ENCODE measurements at regions not wholly inside any gene's neighbourhood (a gene's known extent, or its start where the extent isn't known, plus 50 kb on each side); places are given as distances from the start of the nearest gene placed in this dataset.

- Histone ChIP-seq H2AFZ (ENCODE audit: low read depth, low read length) (no peak overlapping the region), H3K9me2 (ENCODE audit: insufficient read depth, low read length) (no peaks in the 10 kb centered on the region), H3K27me3 (ENCODE audit: insufficient read depth, low read depth, low read length) (no peaks in the 10 kb centered on the region), H3K79me2 (replicated peaks; ENCODE audit: insufficient read depth, low read length) (no peaks in the 10 kb centered on the region), H3K4me3 (ENCODE audit: low read length) (no peak overlapping the region), H3K9ac (ENCODE audit: low read length) (no peak overlapping the region), H3K4me2 (ENCODE audit: low read length) (no peak overlapping the region), H3K27ac (ENCODE audit: low read length) (no peak overlapping the region), H3K9me3 (ENCODE audit: low read length) (no peaks in the 10 kb centered on the region), H4K20me1 (ENCODE audit: insufficient read depth) (no peaks in the 10 kb centered on the region), H3F3A (ENCODE audit: insufficient read depth, low read length, poor library complexity, severe bottlenecking) (no peaks in the 10 kb centered on the region), H3K36me3 (ENCODE audit: insufficient read depth, low read length) (no peaks in the 10 kb centered on the region)
- TF ChIP-seq CTCF (IDR thresholded peaks at IDR 0.05; ENCODE audit: poor library complexity, severe bottlenecking) (peak; percentile 26), SMC3 (conservative IDR thresholded peaks at IDR 0.05; ENCODE audit: poor library complexity) (no peak)
Observed at GRCh38 chr2:216777637-216778273, 82.1 kb downstream of the TNP1 start.

GRCh38 chr2:216776066-216776850 is 80.9 kb upstream of the IGFBP5 start:
- TF ChIP-seq RAD21 (conservative IDR thresholded peaks at IDR 0.05), result no peak
- TF ChIP-seq EZH2 (IDR thresholded peaks at IDR 0.05; ENCODE audit: borderline replicate concordance, insufficient read depth, low read length, poor library complexity, severe bottlenecking), result no peak
- TF ChIP-seq MXI1 (conservative IDR thresholded peaks at IDR 0.05; ENCODE audit: poor library complexity, severe bottlenecking), result no peak
- TF ChIP-seq REST (IDR thresholded peaks at IDR 0.05; ENCODE audit: borderline replicate concordance), result no peak
- no peak for TF ChIP-seq CTCF (IDR thresholded peaks at IDR 0.05; ENCODE audit: poor library complexity, severe bottlenecking)
- no peak for TF ChIP-seq TAF1 (IDR thresholded peaks at IDR 0.05; ENCODE audit: low read depth)
- TF ChIP-seq POLR2AphosphoS5 (IDR thresholded peaks at IDR 0.05), result no peak
- no peak for TF ChIP-seq SMC3 (conservative IDR thresholded peaks at IDR 0.05; ENCODE audit: poor library complexity)
- no peak for TF ChIP-seq EP300 (conservative IDR thresholded peaks at IDR 0.05; ENCODE audit: poor library complexity, severe bottlenecking)
- no peak overlapping the region for H3K9ac ChIP-seq (ENCODE audit: low read length)
- no peaks in the 10 kb centered on the region for H3F3A ChIP-seq (ENCODE audit: insufficient read depth, low read length, poor library complexity, severe bottlenecking)
- H3K79me2 ChIP-seq (replicated peaks; ENCODE audit: insufficient read depth, low read length), result no peaks in the 10 kb centered on the region
- no peak overlapping the region for H3K4me3 ChIP-seq (ENCODE audit: low read length)
- H3K4me2 ChIP-seq (ENCODE audit: low read length), result no peak overlapping the region
- H3K27me3 ChIP-seq (ENCODE audit: insufficient read depth, low read depth, low read length), result no peaks in the 10 kb centered on the region
- no peaks in the 10 kb centered on the region for H3K9me2 ChIP-seq (ENCODE audit: insufficient read depth, low read length)
- no peaks in the 10 kb centered on the region for H3K9me3 ChIP-seq (ENCODE audit: low read length)
- H4K20me1 ChIP-seq (ENCODE audit: insufficient read depth), result no peaks in the 10 kb centered on the region
- no peaks in the 10 kb centered on the region for H3K36me3 ChIP-seq (ENCODE audit: insufficient read depth, low read length)
- H2AFZ ChIP-seq (ENCODE audit: low read depth, low read length), result no peak overlapping the region
- no peak overlapping the region for H3K27ac ChIP-seq (ENCODE audit: low read length)

Data from neural cell (in vitro differentiated cells).